ENCODE measurements at regions not wholly inside any gene's neighbourhood (a gene's known extent, or its start where the extent isn't known, plus 50 kb on each side); places are given as distances from the start of the nearest gene placed in this dataset.
"Not testable (repeated sequence)": the region's sequence is repeated elsewhere in the genome, so short reads cannot be mapped to it uniquely, and the experiment has no call there.

GRCh38 chr15:85256009-85256997 is 124.1 kb upstream of the AKAP13 start:
- H3K9me3 Mint-ChIP-seq; H3K27ac Mint-ChIP-seq; H3K27me3 Mint-ChIP-seq; DNase-seq; H3K36me3 Mint-ChIP-seq (ENCODE audit: low read depth); H3K4me3 Mint-ChIP-seq; POLR2A ChIA-PET; CTCF ChIA-PET: not testable (repeated sequence)
- peaks cover 10% of the 10 kb centered on the region for H3K4me1 Mint-ChIP-seq

GRCh38 chr15:85258062-85258445 is 122.3 kb upstream of the AKAP13 start:
- H3K27ac Mint-ChIP-seq; H3K36me3 Mint-ChIP-seq (ENCODE audit: low read depth); DNase-seq; CTCF ChIA-PET; H3K9me3 Mint-ChIP-seq; H3K27me3 Mint-ChIP-seq; H3K4me3 Mint-ChIP-seq; POLR2A ChIA-PET: not testable (repeated sequence)
- peaks cover 10% of the 10 kb centered on the region for H3K4me1 Mint-ChIP-seq

GRCh38 chr15:85258559-85259209 is 121.7 kb upstream of the AKAP13 start:
- peaks cover 10% of the 10 kb centered on the region for H3K4me1 Mint-ChIP-seq
- POLR2A ChIA-PET; H3K4me3 Mint-ChIP-seq; H3K36me3 Mint-ChIP-seq (ENCODE audit: low read depth); DNase-seq; CTCF ChIA-PET; H3K27ac Mint-ChIP-seq; H3K9me3 Mint-ChIP-seq; H3K27me3 Mint-ChIP-seq: not testable (repeated sequence)

DNA sequence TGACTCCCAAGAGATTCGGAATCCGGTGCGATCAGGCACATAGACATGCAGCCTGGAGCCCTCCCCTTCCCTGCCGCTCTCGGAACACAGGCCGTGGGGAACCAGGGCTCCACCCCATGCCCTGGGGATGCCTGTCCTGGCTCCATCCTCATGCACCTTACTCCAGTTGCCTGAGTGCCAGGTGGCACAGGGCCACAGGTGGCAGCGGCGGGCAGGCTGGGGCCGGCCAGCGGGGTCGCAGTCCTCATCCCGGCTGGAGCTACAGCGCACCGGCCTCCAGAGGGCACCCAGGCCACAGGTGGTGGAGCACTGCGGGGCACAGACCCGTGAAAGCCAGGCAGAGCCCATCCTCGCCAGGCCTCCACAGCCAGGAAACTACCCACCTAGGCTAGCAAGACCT is 119.9 kb upstream of the AKAP13 start:
- H3K4me3 Mint-ChIP-seq; POLR2A ChIA-PET; H3K27ac Mint-ChIP-seq; H3K27me3 Mint-ChIP-seq; DNase-seq; CTCF ChIA-PET; H3K9me3 Mint-ChIP-seq; H3K36me3 Mint-ChIP-seq (ENCODE audit: low read depth): not testable (repeated sequence)
- peaks cover 10% of the 10 kb centered on the region for H3K4me1 Mint-ChIP-seq

DNA sequence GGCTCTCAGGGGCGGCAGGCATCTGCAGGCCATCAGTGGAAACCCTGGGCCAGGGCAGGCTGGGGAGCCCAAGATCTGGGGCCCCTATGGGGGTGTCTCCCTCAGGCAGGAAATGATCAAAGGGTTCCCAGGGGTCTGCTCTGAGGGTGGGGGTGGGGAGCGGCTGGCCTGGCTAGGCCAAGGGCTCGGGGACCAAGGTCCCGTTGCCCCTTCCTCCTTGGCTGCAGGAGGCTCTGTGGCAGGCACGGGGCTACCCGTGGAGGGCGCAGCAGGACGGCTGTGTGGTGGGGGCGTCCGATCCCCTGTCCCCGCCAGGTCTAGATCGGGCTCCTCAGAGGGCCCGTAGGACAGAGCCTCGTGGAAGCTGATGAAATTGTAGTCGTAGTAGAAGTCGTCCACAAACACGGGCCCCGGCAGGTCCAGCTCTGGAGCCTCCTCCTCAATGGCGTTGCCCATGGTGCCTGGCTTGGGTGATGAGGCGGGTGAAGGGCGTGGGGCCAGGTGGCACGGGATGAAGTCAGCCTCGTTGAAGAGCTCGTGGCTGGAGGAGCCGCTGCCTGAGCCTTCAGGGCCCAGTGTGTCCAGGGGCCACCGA is 117.8 kb upstream of the AKAP13 start:
- CTCF ChIA-PET; H3K9me3 Mint-ChIP-seq; DNase-seq; H3K4me3 Mint-ChIP-seq; POLR2A ChIA-PET; H3K36me3 Mint-ChIP-seq (ENCODE audit: low read depth); H3K27ac Mint-ChIP-seq; H3K4me1 Mint-ChIP-seq; H3K27me3 Mint-ChIP-seq: not testable (repeated sequence)

- H3K27ac Mint-ChIP-seq; H3K27me3 Mint-ChIP-seq; H3K36me3 Mint-ChIP-seq (ENCODE audit: low read depth); CTCF ChIA-PET; H3K4me1 Mint-ChIP-seq; H3K4me3 Mint-ChIP-seq; POLR2A ChIA-PET; DNase-seq; H3K9me3 Mint-ChIP-seq: not testable (repeated sequence)
Measured at GRCh38 chr15:85263842-85264440, 116.5 kb upstream of the AKAP13 start.

GRCh38 chr15:85264614-85265190 is 115.7 kb upstream of the AKAP13 start:
- H3K4me3 Mint-ChIP-seq; H3K9me3 Mint-ChIP-seq; H3K36me3 Mint-ChIP-seq (ENCODE audit: low read depth); DNase-seq; H3K4me1 Mint-ChIP-seq; POLR2A ChIA-PET; H3K27me3 Mint-ChIP-seq; H3K27ac Mint-ChIP-seq; CTCF ChIA-PET: not testable (repeated sequence)

- POLR2A ChIA-PET; H3K27me3 Mint-ChIP-seq; H3K4me3 Mint-ChIP-seq; CTCF ChIA-PET; DNase-seq; H3K9me3 Mint-ChIP-seq; H3K36me3 Mint-ChIP-seq (ENCODE audit: low read depth); H3K27ac Mint-ChIP-seq; H3K4me1 Mint-ChIP-seq: not testable (repeated sequence)
Measured at GRCh38 chr15:85267158-85267857, 113.1 kb upstream of the AKAP13 start.

DNA sequence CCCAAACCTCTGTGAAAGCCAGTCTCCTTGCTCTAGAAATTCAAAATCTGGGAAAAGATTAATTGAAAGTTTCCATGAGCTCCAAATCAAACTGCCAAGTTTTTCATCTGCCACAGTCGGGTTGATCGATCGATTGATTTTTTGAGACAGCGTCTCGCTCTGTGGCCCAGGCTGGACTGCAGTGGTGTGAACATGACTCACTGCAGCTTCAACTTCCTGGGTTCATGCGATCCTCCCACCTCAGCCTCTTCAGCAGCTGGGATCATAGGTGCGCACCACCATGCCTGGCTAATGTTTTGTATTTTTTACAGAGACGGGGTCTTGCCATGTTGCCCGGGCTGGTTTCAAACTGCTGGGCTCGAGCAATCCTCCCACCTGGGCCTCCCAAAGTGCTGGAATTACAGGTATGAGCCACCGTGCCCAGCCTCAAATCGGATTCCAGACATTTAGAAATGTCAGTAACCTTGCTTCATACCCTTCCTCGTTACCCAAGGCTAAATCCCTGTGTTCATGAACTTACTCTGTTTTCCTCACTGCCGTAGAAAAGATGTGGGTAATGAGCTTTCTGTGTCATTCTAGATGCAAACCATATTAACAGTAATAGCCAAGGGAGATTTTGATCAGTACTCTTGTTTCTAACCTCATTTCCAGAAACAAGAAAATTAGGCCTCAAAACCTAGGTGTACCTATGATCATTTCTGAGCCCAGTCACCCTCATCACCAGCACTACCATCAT is 105.9 kb upstream of the AKAP13 start:
- peaks cover 7% of the 10 kb centered on the region for H3K27me3 Mint-ChIP-seq
- no peak overlapping the region for H3K27ac Mint-ChIP-seq
- no peak for DNase-seq
- H3K36me3 Mint-ChIP-seq (ENCODE audit: low read depth) = no peaks in the 10 kb centered on the region
- H3K4me3 Mint-ChIP-seq = no peak overlapping the region
- peaks cover 1% of the 10 kb centered on the region for H3K4me1 Mint-ChIP-seq
- H3K9me3 Mint-ChIP-seq = no peaks in the 10 kb centered on the region
- ChIA-PET POLR2A (no interaction called here), CTCF (interaction anchor here (1.1 kb wide), 1 partner anchor 16 kb away, joined by 3 read pairs; no protein-coding TSS in a partner anchor)

GRCh38 chr15:85276508-85276907 is 103.9 kb upstream of the AKAP13 start:
- Mint-ChIP-seq H3K27ac (no peak overlapping the region), H3K4me3 (no peak overlapping the region), H3K4me1 (peaks cover 14% of the 10 kb centered on the region), H3K27me3 (peaks cover 7% of the 10 kb centered on the region), H3K9me3 (no peaks in the 10 kb centered on the region), H3K36me3 (ENCODE audit: low read depth) (no peaks in the 10 kb centered on the region)
- DNase-seq = no peak
- CTCF ChIA-PET = no interaction called here
- POLR2A ChIA-PET = no interaction called here

- H3K9me3 Mint-ChIP-seq = no peaks in the 10 kb centered on the region
- H3K36me3 Mint-ChIP-seq (ENCODE audit: low read depth) = no peaks in the 10 kb centered on the region
- no peak overlapping the region for H3K4me3 Mint-ChIP-seq
- ChIA-PET CTCF (no interaction called here), POLR2A (no interaction called here)
- DNase-seq = no peak
- no peak overlapping the region for H3K27ac Mint-ChIP-seq
- H3K4me1 Mint-ChIP-seq = peaks cover 14% of the 10 kb centered on the region
- H3K27me3 Mint-ChIP-seq = peaks cover 7% of the 10 kb centered on the region
Measured at GRCh38 chr15:85276921-85277320, 103.5 kb upstream of the AKAP13 start.

- Mint-ChIP-seq H3K9me3 (no peaks in the 10 kb centered on the region), H3K36me3 (ENCODE audit: low read depth) (no peaks in the 10 kb centered on the region), H3K4me1 (peaks cover 14% of the 10 kb centered on the region), H3K4me3 (no peak overlapping the region), H3K27me3 (peaks cover 4% of the 10 kb centered on the region), H3K27ac (no peak overlapping the region)
- CTCF ChIA-PET = interaction anchor here (1.9 kb wide), 1 partner anchor 19 kb away, joined by 5 read pairs; no protein-coding TSS in a partner anchor
- POLR2A ChIA-PET = no interaction called here
- no peak for DNase-seq
Measured at GRCh38 chr15:85277847-85278370, 102.5 kb upstream of the AKAP13 start.

Data from activated CD4-positive, alpha-beta memory T cell treated with anti-CD3 and anti-CD28 coated beads, Interleukin-2, amount 10 ng/mL, durations not matched to agents 7 days and 5 days (primary cell).